ENCODE measurements at regions not wholly inside any gene's neighbourhood (a gene's known extent, or its start where the extent isn't known, plus 50 kb on each side); places are given as distances from the start of the nearest gene placed in this dataset.

GRCh38 chr11:112859787-112860186, 101.4 kb upstream of the NCAM1 start:
- H3K4me1 Mint-ChIP-seq (ENCODE audit: low read depth) = no peaks in the 10 kb centered on the region
- no peak overlapping the region for H3K4me3 Mint-ChIP-seq
- peaks cover 75% of the 10 kb centered on the region for H3K9me3 Mint-ChIP-seq
- no peak for DNase-seq
- TF ChIP-seq CTCF (IDR thresholded peaks at IDR 0.05) = no peak
- H3K27ac Mint-ChIP-seq = no peak overlapping the region
- no peaks in the 10 kb centered on the region for H3K36me3 Mint-ChIP-seq (ENCODE audit: low read depth)
- H3K27me3 Mint-ChIP-seq (ENCODE audit: insufficient read depth) = no peaks in the 10 kb centered on the region

- Mint-ChIP-seq H3K36me3 (ENCODE audit: low read depth) (no peaks in the 10 kb centered on the region), H3K4me3 (no peak overlapping the region), H3K27ac (no peak overlapping the region), H3K27me3 (ENCODE audit: insufficient read depth) (no peaks in the 10 kb centered on the region), H3K4me1 (ENCODE audit: low read depth) (no peaks in the 10 kb centered on the region), H3K9me3 (peaks cover 70% of the 10 kb centered on the region)
- no peak for TF ChIP-seq CTCF (IDR thresholded peaks at IDR 0.05)
- DNase-seq = no peak
Observed at GRCh38 chr11:112861356-112861755, 99.9 kb upstream of the NCAM1 start.

- H3K27ac Mint-ChIP-seq = no peak overlapping the region
- H3K27me3 Mint-ChIP-seq (ENCODE audit: insufficient read depth) = no peaks in the 10 kb centered on the region; the same call in 1 of the 2 replicates
- peaks cover 60% of the 10 kb centered on the region for H3K9me3 Mint-ChIP-seq
- no peak for DNase-seq
- no peaks in the 10 kb centered on the region for H3K4me1 Mint-ChIP-seq (ENCODE audit: low read depth)
- H3K36me3 Mint-ChIP-seq (ENCODE audit: low read depth) = no peaks in the 10 kb centered on the region
- no peak overlapping the region for H3K4me3 Mint-ChIP-seq
- no peak for TF ChIP-seq CTCF (IDR thresholded peaks at IDR 0.05)
Observed at GRCh38 chr11:112863305-112863704, 97.9 kb upstream of the NCAM1 start.

- H3K36me3 Mint-ChIP-seq (ENCODE audit: low read depth) = no peaks in the 10 kb centered on the region
- peaks cover 58% of the 10 kb centered on the region for H3K9me3 Mint-ChIP-seq
Observed at GRCh38 chr11:112864672-112865071, 96.5 kb upstream of the NCAM1 start.

GRCh38 chr11:112871909-112872500, 89.2 kb upstream of the NCAM1 start:
- TF ChIP-seq CTCF (IDR thresholded peaks at IDR 0.05) = no peak
- Mint-ChIP-seq H3K36me3 (ENCODE audit: low read depth) (no peaks in the 10 kb centered on the region; the same call in 1 of the 2 replicates), H3K4me3 (no peak overlapping the region), H3K27ac (no peak overlapping the region), H3K4me1 (ENCODE audit: low read depth) (no peaks in the 10 kb centered on the region), H3K27me3 (ENCODE audit: insufficient read depth) (no peaks in the 10 kb centered on the region; the same call in 1 of the 2 replicates), H3K9me3 (peaks cover 46% of the 10 kb centered on the region)
- no peak for DNase-seq

More at GRCh38 chr11:112864672-112865071, 96.5 kb upstream of the NCAM1 start:
- Mint-ChIP-seq H3K4me1 (ENCODE audit: low read depth) (no peaks in the 10 kb centered on the region), H3K27ac (no peak overlapping the region), H3K27me3 (ENCODE audit: insufficient read depth) (no peaks in the 10 kb centered on the region; the same call in 1 of the 2 replicates), H3K4me3 (no peak overlapping the region)
- no peak for TF ChIP-seq CTCF (IDR thresholded peaks at IDR 0.05)
- no peak for DNase-seq

Data from HFFc6 (cell line).